HG03378 (cell line): ENCODE measurements at regions not wholly inside any gene's neighbourhood (a gene's known extent, or its start where the extent isn't known, plus 50 kb on each side); places are given as distances from the start of the nearest gene placed in this dataset.
"Not testable (repeated sequence)": the region's sequence is repeated elsewhere in the genome, so short reads cannot be mapped to it uniquely, and the experiment has no call there.

Source experiments
- ATAC-seq: cut with Tn5 transposase; IDR thresholded peaks from one replicate; pipeline ENCODE4 v1.9.1; 2021; ENCODE audit warnings: mild to moderate bottlenecking, moderate library complexity; ENCODE audit not compliant: unreplicated experiment

- ATAC-seq: no peak
Observed at GRCh38 chr10:130689743-130690626, 553.8 kb downstream of the GLRX3 start.

DNA sequence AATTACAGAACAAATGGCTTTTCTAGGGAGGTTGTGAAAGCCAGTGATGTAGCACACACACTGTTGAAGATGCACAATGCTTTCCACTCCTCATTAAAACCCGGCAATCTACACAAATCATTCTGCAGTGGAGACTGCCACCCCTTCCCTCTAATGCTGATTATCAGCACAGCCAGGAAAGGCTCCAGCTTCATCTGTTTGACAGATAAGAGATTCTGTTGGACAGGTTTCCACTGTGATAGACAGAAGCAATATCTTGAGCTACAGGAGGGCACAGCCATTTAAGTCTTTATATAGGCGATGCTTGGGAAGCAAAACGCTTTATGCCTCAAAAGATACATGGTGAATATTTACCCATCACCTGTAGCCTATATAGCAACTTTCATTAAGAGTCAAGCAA is 555.6 kb downstream of the GLRX3 start:
- ATAC-seq: no peak

- ATAC-seq: no peak
Observed at GRCh38 chr10:130696870-130697269, 560.7 kb downstream of the GLRX3 start.

- ATAC-seq: no peak
Observed at GRCh38 chr10:130707389-130707979, 571.3 kb downstream of the GLRX3 start.

- no peak for ATAC-seq
Observed at GRCh38 chr10:130708465-130709070, 572.4 kb downstream of the GLRX3 start.

GRCh38 chr10:130709415-130709814 is 573.2 kb downstream of the GLRX3 start:
- ATAC-seq: no peak

DNA sequence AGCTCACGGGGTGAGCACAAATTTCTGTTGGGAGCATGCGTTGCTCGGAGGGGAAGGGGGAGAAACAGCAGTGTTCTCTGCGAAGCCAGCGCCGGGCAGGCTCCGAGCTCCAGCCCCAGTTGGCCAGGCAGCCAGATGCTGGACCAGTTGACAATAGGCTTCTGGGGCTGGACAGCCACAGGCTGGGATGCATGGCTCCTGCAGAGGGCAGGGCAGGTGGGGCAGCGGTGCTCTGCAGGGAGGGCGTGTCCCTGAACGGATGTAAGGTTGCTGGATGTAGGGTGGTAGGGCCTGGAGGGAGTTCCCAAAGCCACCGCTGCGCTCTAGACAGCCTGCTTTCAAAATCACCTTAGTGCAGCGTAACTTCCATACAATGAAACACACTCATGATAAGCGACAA is 574.9 kb downstream of the GLRX3 start:
- ATAC-seq: no peak

GRCh38 chr10:130713135-130713534 is 576.9 kb downstream of the GLRX3 start:
- ATAC-seq: no peak

GRCh38 chr10:130713731-130714130 is 577.5 kb downstream of the GLRX3 start:
- no peak for ATAC-seq

DNA sequence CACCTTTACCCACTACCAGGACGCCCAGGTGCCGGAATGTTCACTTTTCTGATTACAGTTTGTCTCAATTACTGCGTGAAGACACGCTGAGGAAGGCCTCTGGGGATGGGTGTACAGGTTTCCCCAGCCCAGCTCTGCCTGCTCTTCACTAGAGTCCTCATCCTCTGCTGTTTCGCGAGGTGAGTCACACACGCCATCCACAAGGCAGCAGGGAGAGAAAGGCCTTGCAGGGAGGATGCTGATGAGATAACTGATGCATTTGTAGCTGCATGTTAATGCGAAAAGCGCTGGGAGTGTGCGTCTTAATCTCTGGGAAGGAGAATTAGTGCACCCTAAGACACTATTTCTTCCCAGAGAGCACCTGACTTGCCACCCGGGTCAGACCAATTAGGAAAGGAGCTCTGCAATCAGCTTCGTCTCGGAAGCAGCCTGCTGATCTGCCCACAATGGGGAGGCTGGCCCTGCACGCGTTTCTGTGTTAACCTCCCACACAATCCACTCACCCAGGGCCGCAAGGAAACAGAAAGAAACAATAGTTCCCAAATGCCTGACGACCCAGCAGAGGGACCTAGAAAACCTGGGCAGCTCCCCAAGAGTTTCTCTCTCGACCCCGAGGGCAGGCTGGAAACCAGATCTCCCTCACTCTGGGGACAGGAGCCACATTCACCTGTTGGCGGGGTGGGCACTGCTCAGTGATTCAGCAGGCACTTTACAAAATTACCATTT is 578.7 kb downstream of the GLRX3 start:
- no peak for ATAC-seq

- no peak for ATAC-seq
Observed at GRCh38 chr10:130715686-130716670, 579.8 kb downstream of the GLRX3 start.

GRCh38 chr10:130717083-130717482 is 580.9 kb downstream of the GLRX3 start:
- no peak for ATAC-seq

DNA sequence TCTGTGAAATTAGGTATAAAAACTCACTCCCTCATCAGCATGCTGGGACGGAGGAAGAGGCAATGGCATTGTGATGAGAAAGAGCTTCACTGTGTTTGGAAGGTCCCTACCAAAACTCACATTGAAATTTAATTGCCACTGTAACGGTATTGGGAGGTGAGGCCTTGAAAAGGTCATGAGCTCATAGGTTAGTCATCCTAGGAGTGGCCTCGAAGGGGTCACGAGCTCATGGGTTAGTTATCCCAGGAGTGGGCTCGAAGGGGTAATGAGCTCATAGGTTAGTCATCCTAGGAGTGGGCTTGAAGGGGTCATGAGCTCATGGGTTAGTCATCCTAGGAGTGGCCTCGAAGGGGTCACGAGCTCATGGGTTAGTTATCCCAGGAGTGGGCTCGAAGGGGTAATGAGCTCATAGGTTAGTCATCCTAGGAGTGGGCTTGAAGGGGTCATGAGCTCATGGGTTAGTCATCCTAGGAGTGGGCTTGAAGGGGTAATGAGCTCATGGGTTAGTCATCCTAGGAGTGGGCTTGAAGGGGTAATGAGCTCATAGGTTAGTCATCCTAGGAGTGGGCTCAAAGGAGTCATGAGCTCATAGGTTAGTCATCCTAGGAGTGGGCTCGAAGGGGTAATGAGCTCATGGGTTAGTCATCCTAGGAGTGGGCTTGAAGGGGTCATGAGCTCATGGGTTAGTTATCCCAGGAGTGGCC is 582.7 kb downstream of the GLRX3 start:
- not testable (repeated sequence) for ATAC-seq

- no peak for ATAC-seq
Observed at GRCh38 chr10:130719448-130719752, 583.2 kb downstream of the GLRX3 start.

DNA sequence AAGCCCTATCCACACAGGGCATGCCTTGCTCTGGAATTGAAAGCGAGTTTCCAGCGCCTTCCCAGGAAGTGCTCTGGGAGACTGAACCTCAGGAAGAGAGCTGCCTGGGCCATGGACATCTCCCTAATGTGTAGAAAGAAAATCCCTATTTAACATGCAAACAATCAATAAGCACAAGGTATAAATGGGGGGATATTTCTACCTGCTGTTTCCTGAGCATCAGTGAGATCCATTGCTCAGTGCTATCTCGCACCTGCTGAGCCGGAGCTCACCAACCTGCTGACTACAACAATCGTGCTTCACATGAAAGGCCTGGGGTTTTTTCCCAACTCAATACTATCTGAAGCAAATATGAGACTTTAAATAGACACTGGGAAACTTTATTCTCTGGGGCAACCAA is 584.0 kb downstream of the GLRX3 start:
- ATAC-seq: no peak

DNA sequence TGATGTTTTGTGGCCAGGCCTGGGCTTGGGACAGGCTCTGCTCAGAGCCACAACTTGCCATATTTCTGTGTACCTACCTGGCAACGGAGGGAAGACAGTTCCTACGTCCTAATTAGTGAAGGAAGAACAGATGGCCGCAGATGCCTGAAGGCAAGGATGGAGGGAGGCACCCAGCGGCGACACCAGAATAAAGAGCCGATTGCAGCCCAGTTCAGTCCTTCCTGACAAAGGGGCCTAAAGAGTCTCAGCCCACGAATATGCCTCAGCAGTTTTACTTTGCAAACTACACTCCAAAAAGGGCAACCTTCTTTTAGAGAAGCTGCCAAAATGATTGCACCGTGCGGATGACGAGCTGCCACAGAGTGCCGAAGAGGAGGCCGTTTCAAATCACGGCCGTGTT is 585.8 kb downstream of the GLRX3 start:
- no peak for ATAC-seq

DNA sequence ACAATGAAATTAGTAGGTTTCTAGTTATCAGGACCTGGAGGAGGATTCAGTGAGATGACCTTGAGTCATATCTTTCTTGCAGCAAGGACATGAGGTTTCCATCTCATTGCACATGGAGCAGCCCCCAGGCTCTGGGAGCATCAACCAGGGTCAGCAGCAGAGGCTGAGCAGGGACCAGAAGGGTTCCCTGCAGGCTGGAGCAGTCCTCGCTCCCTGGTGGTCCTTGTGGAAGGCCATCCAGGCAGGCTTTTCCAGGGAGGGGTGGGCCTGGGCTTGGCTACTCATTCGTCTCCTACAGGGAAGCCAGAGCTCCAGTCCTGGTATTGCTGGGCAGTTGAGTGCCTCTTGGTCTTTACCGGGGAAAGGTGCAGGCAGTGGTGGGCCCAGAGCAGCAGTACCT is 587.5 kb downstream of the GLRX3 start:
- ATAC-seq: no peak

- ATAC-seq: no peak
Observed at GRCh38 chr10:130725474-130725970, 586.0 kb downstream of the TCERG1L start.

DNA sequence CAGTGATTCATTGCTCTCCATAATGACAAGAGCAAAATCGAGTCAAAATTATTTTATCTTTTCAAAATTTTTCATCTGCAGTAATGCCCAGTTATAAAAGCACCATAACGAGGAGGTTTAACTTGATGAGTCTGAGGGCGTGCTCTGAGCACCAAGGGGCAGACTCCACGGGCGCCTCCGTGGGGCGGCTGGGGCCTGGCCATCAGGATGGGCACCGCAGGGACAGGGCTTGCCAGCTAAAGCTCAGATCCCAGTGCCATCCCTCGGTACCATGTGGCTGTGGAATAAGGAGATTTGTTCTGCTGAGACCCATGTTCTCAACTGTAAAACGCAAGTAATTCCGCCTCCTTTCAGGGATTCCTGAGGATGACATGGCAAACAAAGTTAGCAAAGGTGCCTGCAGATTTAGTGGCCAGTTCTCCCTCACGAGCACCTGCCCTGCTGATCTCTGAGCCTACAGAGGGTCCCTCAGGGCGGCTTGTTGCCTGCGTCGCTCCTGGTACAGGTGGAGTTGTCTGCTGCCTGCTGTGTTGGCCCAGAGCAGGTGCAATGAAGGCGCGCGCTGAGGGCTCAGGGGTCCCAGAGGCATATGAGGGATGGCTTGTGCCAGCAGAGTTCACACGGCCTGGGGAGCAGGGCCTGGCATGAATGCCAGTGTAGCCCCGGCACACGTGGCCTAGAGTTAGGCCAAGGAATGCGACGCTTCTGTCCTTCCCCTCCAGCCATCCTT is 584.4 kb downstream of the TCERG1L start:
- no peak for ATAC-seq
